ENCODE measurements at regions not wholly inside any gene's neighbourhood (a gene's known extent, or its start where the extent isn't known, plus 50 kb on each side); places are given as distances from the start of the nearest gene placed in this dataset.

DNA sequence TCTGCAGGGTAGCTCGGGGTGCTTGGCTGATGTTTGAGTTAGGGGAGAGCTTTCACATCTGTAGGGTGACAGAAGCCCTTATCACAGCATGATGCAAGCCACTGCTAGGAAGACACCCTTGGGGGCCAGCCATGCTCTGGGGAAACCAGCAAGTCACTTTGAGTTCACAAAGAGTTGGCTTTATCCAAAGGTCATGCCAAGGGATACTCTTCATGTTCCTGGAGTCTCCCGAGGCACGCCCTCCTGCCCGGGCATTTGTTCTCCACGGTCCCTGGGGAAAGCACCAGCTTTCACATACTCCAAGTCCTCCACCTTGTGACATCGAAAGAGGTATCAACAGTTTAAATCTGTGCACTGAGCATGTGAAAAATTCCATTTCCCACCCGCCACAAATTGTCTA is 227.7 kb downstream of the VAPA start:
- TF ChIP-seq POLR2AphosphoS5 (IDR thresholded peaks at IDR 0.05) (no peak), CTCF (IDR thresholded peaks at IDR 0.05) (no peak)

All from prostate gland (tissue), 2 donors.